GM06990 (cell line): ENCODE measurements at regions not wholly inside any gene's neighbourhood (a gene's known extent, or its start where the extent isn't known, plus 50 kb on each side); places are given as distances from the start of the nearest gene placed in this dataset.
"Not testable (repeated sequence)": the region's sequence is repeated elsewhere in the genome, so short reads cannot be mapped to it uniquely, and the experiment has no call there.

Experiments used
- DNase-seq: peaks from one replicate; pipeline ENCODE4 v3.0.0-alpha.2; 2011; ENCODE audit not compliant: insufficient read length; ENCODE audit errors: extremely low read depth
- H3K27me3 ChIP-seq: replicated peaks from 2 replicates; pipeline ENCODE4 v1.6.0; 2011; ENCODE audit warnings: low read length; ENCODE audit not compliant: control insufficient read depth, insufficient read depth
- H3K36me3 ChIP-seq: 2 replicates; pipeline ENCODE4 v1.5.1; 2011; ENCODE audit warnings: low read length; ENCODE audit not compliant: control insufficient read depth, insufficient read depth
- H3K4me3 ChIP-seq: replicated peaks from 2 replicates; pipeline ENCODE4 v1.5.1; 2011; ENCODE audit warnings: low read depth, mild to moderate bottlenecking, control low read depth, low read length
- CTCF ChIP-seq: IDR thresholded peaks from 2 replicates; pipeline ENCODE4 v1.5.1; 2011; ENCODE audit warnings: low read length, control low read depth, mild to moderate bottlenecking, inconsistent platforms; ENCODE audit not compliant: insufficient read depth, poor library complexity, severe bottlenecking

DNA sequence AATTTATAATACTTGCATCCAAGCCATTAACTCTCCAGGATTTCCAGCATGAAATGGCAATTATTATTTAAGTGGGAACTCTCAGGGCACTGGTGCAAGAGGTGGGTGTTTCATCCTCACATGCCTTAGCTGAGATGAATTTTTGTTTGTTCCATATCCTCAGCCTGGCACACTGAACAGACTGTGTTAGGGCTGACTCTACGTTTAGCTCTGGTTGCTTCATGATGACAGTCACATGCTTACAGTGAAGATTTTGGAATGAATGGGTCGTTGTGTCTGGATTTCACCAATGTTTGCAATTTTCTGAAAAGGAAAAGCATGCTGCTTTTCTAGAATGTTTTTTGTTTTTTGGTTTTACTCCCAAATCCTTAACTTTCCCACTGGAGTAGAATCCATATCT lies 246.6 kb downstream of the INSC start:
- Histone ChIP-seq H3K36me3 (no peaks in the 10 kb centered on the region), H3K4me3 (no peak overlapping the region), H3K27me3 (no peaks in the 10 kb centered on the region; the same call in 1 of the 2 replicates)
- DNase-seq: no peak
- TF ChIP-seq CTCF: no peak

DNA sequence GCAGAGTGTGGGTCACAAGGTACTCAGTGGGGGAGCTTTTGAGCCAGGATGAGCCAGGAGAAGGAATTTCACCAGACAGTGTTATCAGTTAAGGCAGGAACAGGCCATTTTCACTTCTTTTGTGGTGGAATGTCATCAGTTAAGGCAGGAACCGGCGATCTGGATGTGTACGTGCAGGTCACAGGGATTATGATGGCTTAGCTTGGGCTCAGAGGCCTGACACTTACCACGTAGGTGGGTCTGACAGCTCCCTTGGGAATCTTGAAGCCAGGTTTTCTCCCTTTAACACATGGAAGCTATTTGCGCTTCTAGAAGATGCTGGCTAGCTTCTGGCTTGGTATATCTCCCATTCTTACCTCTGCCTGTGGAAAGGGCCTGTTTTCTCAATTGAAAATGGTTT lies 250.6 kb downstream of the INSC start:
- not testable (repeated sequence) for H3K27me3 ChIP-seq, H3K4me3 ChIP-seq, H3K36me3 ChIP-seq, DNase-seq

- no peaks in the 10 kb centered on the region for H3K36me3 ChIP-seq
- H3K27me3 ChIP-seq: no peaks in the 10 kb centered on the region; the same call in 1 of the 2 replicates
- H3K4me3 ChIP-seq: no peak overlapping the region
- TF ChIP-seq CTCF: no peak
- no peak for DNase-seq
Observed at GRCh38 chr11:15367695-15368094, 253.0 kb downstream of the INSC start.

DNA sequence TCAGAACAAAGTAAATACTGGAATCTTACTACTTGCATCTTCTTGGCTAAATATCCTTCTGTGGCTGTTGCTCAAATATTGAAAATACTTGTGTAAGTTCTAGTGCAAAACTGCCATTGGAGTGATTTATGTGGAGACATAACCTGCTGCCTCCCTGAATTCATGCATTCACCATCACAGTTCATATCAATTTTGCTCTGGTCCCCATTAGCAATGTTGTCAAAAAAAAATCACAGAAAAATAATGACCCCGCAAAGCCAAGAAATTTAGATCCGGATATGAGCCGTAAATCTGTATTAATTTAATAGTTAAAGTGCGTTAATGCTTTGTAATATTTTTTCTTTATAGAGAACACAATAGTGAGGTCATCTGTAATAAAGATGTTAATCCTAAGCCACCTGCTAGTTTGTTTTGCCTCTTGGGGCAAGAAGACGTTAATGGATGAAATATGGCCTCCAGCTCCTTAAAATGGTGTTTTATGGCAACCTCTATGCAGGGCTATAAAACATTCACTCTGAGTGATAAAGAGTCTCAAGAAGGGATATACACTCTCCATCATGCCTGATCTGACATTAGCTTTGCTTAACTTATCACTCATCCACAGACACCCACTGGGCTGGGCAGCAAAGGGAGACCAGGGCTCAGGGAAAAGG lies 255.9 kb downstream of the INSC start:
- DNase-seq: no peak
- Histone ChIP-seq H3K4me3 (no peak overlapping the region), H3K36me3 (no peaks in the 10 kb centered on the region), H3K27me3 (no peaks in the 10 kb centered on the region; the same call in 1 of the 2 replicates)
- TF ChIP-seq CTCF: no peak

GRCh38 chr11:15371533-15371932 lies 256.8 kb downstream of the INSC start:
- no peaks in the 10 kb centered on the region; the same call in 1 of the 2 replicates for H3K27me3 ChIP-seq
- no peak overlapping the region for H3K4me3 ChIP-seq
- no peak for TF ChIP-seq CTCF
- no peak for DNase-seq
- H3K36me3 ChIP-seq: no peaks in the 10 kb centered on the region

DNA sequence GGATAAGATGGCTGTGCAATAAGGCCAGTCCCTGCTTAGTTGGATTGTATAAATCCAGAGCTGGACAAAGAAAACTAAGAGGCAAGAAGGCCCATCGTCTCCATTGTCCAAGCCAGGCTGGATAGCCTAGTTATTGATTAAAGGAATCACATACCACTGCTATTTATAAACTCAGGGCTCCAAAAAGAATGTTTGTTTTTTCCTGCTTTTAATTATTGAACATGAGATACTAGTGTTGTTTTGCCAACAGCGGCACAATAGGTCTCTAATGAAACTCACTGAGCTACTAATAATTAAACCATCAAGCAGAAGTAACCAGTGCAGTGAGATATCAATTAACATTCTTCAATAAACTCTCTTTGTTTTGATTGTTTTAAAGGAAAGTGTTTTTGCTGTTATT lies 259.7 kb downstream of the INSC start:
- no peak for TF ChIP-seq CTCF
- Histone ChIP-seq H3K27me3 (no peaks in the 10 kb centered on the region), H3K36me3 (no peaks in the 10 kb centered on the region), H3K4me3 (no peak overlapping the region)
- DNase-seq: no peak
